Fibroblast of the aortic adventitia (primary cell): ENCODE measurements at regions not wholly inside any gene's neighbourhood (a gene's known extent, or its start where the extent isn't known, plus 50 kb on each side); places are given as distances from the start of the nearest gene placed in this dataset.

ENCODE experiments used
- DNase-seq: peaks from one replicate; pipeline ENCODE4 v3.0.0-alpha.2; 2010; ENCODE audit warnings: low read depth
- H3K4me3 ChIP-seq: 2 replicates; pipeline ENCODE4 v1.5.1; 2011; ENCODE audit warnings: low read depth, mild to moderate bottlenecking, control low read depth, low read length, moderate library complexity
- TF ChIP-seq, protein P1 (sequence below): IDR thresholded peaks from 2 replicates; pipeline ENCODE4 v1.5.1; 2011; ENCODE audit warnings: mild to moderate bottlenecking, low read length, control low read depth, inconsistent platforms; ENCODE audit not compliant: insufficient read depth

- DNase-seq, result no peak
- H3K4me3 ChIP-seq, result no peak overlapping the region
- TF ChIP-seq, protein P1, sequence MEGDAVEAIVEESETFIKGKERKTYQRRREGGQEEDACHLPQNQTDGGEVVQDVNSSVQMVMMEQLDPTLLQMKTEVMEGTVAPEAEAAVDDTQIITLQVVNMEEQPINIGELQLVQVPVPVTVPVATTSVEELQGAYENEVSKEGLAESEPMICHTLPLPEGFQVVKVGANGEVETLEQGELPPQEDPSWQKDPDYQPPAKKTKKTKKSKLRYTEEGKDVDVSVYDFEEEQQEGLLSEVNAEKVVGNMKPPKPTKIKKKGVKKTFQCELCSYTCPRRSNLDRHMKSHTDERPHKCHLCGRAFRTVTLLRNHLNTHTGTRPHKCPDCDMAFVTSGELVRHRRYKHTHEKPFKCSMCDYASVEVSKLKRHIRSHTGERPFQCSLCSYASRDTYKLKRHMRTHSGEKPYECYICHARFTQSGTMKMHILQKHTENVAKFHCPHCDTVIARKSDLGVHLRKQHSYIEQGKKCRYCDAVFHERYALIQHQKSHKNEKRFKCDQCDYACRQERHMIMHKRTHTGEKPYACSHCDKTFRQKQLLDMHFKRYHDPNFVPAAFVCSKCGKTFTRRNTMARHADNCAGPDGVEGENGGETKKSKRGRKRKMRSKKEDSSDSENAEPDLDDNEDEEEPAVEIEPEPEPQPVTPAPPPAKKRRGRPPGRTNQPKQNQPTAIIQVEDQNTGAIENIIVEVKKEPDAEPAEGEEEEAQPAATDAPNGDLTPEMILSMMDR, result no peak
Measured at GRCh38 chr13:52961256-52961910, 67.2 kb upstream of the OLFM4 start.

GRCh38 chr13:52955472-52955874 lies 73.1 kb upstream of the OLFM4 start:
- no peak overlapping the region for H3K4me3 ChIP-seq
- TF ChIP-seq, protein P1, result no peak
- DNase-seq, result no peak

DNA sequence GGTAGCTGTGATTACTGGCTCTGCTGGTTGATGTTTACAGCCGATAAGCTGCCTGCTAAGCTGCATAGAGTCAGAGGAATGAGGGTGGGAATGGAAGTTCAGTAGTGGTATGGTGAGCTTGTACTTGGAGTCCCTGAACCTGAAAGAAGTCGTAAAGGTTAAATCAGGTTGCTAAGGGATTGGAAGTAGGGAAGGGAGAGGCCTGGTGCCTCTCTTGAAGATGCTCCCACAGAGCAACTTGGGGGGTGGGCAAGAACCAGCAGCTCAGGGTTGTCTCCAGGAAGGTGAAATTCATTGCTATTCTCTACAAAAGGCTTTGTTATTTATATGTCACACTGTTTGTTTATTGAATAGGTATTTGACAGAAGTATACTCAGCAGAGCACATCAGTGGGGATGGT lies 73.8 kb upstream of the OLFM4 start:
- DNase-seq, result no peak
- no peak overlapping the region for H3K4me3 ChIP-seq
- TF ChIP-seq, protein P1, result no peak

DNA sequence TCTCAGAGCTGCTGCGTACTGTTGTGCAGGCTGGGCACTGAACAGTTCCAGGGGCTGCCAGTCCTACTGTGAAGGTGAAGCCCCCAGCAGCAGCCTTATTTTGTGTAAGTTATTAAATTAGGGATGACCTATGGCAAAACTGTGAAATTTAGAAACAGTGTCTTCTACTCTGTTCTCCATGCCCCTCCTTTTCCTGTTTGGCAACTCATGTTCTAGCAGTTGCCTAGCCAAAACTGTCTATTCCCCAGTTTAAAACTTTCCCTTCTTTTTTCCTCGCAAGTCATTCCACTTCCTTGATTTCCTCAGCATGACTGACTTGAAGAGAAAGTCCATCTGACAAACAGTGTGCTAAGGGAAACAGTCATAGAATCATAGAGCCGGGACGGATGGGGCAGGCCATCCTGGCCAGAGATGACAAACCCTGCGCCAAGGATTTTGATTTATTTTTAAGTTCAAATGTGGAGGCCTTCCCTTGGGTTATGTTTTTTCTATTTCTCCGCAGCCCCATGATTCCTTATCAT lies 78.1 kb upstream of the OLFM4 start:
- no peak for DNase-seq
- no peak overlapping the region for H3K4me3 ChIP-seq
- TF ChIP-seq, protein P1, result no peak

GRCh38 chr13:52949742-52950141 lies 78.9 kb upstream of the OLFM4 start:
- no peak overlapping the region for H3K4me3 ChIP-seq
- no peak for DNase-seq
- TF ChIP-seq, protein P1, result no peak

DNA sequence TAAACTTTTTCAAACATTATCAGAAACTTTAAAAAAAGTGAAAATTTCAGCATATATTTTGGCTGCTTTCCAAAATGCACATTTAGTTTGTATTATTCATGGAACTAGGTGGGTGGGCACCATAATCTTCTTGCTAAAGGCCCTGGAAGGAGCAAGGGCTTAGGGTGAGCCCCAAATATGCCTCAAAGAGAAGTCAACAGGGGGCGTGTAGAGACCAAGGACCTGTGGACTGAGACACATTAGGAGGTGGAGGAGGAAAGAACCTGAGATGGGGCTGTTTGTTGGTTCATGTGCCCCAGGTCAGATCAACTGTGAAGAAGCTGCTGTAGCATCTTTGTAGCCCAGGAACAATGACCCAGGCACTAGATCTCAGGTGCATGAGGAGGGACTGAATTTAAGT lies 79.6 kb upstream of the OLFM4 start:
- no peak for DNase-seq
- H3K4me3 ChIP-seq, result no peak overlapping the region
- TF ChIP-seq, protein P1, result no peak

DNA sequence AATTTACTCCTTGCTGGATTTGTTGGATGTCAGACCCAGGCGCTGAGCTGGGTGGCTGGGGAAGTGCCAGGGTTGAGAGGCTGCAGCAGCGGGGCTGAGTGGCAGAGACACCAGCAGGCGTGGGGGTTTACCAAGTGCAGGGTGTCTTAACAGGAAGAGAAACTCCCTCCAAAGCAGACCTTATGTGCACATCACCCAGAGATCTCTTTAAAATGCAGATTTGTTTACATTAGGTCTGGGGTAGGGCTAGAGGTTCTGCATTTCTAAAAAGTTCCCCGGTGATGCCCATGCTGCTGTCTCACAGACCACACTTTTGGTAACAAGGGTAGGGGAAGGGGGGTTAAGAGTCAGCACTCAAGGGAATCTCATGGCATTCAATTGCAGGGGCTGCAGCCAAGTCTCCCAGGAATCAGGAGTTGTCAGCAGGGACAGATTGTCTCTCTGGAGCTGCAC lies 80.7 kb upstream of the OLFM4 start:
- H3K4me3 ChIP-seq, result no peak overlapping the region
- TF ChIP-seq, protein P1, result no peak
- no peak for DNase-seq
